SIG-M5 treated with dmso at 0.1 percent for 504 hours (cell line): ENCODE measurements at regions not wholly inside any gene's neighbourhood (a gene's known extent, or its start where the extent isn't known, plus 50 kb on each side); places are given as distances from the start of the nearest gene placed in this dataset.

ENCODE experiments used
- DNase-seq: peaks from one replicate; lab custom pipeline; 2025; ENCODE audit not compliant: unreplicated experiment; lab: John Stamatoyannopoulos, UW

DNA sequence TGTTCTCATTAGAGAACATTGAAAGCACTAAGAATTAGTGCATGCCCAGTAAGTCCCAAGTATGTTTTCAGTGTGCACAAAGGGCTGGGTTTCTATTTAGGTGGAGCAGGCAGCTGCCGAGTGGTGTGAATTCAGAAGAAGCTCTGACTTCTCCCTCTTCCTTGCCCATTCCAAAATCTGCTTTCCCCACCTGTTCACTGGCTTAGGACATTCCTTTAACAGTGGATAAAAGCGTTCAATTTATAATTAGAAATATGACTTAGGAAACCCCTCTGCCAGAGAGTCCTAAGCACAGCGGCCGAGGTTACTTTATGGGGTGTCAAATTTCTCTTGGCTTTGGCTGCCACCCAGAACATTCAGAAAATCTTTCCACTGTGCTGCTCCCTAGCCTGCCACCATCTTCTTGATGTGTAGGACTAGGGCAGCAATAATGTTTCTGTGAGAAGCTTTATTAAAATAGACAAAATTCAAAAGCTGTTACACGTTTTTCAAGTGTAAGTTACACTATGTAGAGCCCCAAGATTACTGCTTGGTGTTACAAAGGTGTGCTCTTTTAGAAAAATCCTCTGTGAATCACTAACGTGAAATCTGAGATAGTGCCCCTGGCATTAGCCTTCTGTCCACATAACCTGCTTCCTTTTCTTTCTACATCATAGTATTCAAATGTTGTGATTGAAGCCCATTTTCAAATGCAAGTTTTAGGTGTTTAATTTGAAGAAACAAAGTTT lies 191.6 kb upstream of the ANKRD50 start:
- peak; percentile 13 for DNase-seq

DNA sequence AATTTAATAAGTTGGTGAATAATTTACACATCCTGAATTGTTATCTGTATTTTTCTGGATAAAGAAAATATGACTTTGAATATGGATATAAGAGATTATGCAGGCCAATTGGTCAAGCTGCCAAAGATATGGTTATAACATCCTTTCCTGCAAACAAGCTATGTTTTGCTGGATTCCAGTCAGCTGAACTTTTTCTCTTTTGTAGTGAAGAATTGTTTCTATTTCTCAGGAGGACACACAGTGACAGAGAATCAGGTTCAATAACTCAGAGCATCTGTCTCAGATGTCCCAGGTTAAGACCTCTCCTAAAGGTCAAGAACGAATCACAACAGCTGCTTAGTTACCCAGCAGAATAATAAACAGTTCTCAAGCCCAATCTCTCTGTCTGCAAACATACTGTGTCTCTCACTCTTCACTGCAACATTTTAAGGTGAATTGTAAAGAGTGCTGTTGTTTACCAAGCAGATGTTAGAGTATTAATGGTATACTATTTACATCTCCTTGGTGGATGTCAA lies 189.5 kb upstream of the ANKRD50 start:
- no peak for DNase-seq

DNA sequence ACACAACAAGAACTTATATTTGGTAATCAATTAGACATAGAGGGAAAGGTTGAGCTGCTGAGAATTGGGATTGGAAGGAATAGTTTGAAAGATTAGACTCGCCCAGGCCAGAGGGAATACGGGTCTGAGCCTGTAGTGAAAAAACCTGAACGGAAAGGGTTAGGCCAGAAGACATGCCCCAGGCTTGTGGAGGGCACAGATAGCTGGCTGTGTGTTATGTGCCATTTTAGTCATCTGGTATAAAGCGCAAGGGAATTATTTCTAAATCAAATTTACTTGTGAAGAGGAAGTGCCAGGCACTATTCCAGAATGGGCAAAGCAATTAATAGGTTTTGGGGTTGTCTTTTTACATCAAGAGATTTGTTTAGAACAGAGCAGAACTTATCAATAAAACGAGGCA lies 187.5 kb upstream of the ANKRD50 start:
- DNase-seq: no peak

DNA sequence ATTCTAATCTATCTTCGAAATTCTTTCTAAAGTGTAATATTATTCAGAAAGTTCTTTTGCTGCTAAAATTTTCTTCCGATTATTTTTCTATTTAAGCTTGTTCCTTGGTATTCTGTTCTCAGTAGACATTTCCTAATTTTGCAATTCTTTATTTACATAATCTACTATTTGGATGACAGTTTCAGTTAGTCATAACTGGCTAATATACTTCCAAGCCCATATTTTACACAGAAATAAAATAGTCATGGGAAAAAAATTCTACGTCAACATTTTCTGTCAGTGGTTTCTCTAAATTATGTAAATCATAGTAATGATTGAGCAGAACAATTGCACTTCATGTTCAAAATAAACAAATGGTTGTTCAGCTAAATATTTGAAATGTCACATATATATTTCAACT lies 178.0 kb upstream of the ANKRD50 start:
- no peak for DNase-seq

DNA sequence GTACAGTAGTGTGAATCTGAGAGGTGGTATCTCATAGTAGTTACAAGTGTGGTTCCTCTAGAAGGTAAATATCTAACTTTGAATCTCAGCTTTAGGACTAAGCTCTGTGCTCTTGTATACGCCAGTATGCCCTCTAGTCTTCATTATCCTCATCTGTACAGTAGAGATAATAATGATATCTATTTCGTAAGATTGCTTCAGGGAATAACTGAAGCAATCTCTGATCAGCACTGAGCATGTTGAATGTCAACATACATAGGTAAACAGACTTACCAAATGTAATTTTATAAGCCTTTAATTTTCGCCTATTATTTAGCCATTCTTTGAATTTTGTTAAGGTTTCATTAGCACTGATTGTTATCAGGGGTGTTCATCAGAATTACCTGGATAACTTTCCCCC lies 175.2 kb upstream of the ANKRD50 start:
- no peak for DNase-seq

DNA sequence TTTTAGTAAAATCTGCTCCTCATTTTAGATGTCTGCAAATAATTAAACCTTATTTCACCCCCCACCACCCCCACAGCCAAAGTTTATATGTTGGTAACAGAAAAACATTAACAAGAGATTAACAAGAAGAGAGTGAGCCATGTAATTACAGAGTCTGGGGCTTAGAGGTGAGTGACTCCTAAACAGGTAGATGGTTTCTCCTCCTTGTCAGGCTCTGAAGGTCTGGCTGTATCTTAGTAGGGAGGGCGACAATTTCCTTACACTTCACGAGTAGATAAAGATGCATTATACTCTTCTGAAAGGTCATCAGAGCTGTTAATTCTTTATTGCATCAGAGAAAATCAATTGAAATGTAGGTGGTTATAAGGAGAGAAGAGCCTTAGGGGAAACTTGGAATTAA lies 171.8 kb upstream of the ANKRD50 start:
- DNase-seq: no peak

DNA sequence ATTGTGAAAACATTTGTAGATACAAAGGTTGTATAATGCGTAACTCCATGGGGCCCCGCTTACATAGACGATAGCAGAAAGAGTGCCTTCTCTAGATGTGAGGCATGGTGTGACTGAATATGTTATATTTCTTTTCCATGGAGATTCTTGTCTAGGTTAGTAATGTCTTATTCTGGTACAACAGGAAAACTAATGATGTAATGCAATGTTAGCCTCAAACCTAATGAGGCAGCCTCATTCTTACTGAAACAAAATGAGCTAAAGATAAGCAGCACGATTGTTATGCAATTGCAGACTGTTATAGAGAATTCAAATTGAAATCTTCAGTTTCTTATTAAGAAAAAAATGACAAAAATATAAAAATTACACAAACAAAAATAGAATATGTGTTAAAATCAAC lies 171.1 kb upstream of the ANKRD50 start:
- no peak for DNase-seq

DNA sequence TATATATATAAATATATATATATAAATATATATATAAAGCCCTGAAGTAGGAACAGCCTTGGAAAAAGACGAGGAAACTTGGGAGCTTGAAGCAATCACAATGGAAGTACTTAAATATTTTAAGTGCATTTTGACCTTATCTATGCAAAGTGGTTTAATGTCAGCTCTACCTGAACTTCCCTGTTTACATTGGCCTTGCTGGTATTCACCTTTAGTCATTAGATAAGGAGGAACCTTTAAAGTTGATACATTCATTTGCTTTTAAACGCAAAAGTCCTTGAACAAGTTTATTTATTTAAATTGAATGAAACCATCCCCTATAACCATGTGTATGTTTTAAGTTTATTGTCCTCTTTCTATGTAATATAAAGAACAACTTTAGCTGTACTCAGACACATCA lies 166.7 kb upstream of the ANKRD50 start:
- DNase-seq: no peak

DNA sequence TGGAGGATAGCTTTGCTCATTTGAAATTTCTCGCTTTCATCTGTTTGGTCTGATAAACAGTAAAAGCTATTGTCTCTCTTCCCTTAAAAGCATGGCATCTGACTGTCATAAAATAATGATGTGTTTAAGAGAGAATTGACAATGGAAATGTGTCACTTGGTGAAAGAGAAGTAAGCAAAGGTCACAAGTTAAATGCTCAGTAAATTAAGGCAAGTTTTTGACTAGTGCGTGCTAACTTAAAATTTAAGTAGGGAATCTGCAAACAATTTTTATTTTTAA lies 161.6 kb upstream of the ANKRD50 start:
- no peak for DNase-seq

DNA sequence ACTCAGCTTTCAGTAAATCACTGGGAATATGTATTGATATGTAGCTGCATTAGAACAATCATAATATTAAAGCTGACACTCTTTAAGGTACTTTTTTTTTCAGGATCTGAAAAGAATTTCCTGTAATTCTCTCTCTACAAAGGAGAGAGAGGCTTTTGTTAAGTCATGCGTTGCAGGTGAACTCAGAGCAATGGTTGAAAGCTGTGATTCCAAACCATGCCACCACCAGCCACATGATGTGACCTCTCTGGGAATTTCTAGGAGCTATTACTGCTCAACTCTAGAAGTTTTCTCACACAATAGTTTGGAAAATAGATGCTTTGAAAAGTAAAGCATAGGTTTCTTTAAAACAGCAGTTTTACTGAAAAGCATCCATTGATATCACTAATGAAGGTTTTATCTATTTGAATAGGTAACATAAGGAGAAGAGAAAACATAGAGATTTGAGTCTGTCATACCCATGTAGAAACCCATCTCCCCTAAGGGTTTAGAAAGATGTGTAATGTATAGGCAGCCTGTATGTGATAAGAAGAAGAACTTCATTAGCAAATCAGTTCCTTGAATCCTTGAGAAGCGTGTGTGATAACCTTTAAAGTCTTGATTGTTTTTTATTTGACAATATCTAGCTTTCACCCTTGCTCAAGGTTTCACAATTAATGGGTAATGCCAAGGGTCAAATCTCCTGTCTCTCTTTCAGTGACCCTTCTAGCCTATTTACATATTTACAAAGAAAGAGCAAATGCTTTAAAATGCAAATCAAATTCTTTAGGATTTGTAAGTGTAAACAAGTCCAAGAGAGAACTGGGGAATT lies 161.0 kb upstream of the ANKRD50 start:
- no peak for DNase-seq

DNA sequence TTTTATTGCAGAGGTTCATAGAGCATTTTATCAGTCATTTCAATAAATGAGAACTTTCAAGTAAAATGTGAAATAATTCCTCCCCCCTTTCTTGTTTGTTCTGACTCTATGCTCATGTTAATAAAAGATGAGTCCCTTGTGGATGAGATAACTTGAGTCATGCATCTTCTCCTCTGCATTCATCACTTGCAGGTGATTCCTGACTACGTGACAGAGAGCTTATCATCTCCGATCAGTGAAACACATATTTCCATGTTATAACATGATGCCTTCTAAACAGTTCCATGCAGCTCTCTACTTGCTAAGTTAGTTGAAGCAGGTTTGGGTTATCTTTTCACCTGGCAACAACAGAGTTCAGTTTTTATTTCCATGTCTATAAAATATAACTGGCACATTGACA lies 160.1 kb upstream of the ANKRD50 start:
- DNase-seq: no peak

DNA sequence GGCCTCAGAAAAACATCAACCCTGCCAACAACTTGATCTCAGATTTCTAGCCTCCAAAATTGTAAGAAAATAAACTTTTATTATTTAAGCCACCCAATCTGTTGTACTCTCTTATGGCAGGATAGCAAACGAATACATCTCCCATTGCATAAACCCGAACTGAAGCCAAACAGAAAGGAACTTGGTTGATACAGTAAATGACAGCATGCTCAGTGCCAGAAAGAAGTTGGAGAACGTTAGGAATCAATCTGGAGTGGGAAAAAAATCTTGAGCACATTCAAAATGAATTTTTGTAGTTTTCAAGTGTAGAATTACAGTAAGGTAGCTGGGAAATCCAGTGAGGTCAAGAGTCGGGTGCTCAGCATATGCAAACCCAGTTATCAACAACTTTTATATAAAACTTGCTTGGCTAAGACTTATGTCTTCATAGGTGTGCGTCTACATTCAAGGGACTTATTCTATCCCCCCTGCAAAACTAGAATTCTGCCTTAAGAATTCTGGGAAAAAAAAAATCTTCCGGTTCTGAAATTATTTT lies 157.5 kb upstream of the ANKRD50 start:
- no peak for DNase-seq

DNA sequence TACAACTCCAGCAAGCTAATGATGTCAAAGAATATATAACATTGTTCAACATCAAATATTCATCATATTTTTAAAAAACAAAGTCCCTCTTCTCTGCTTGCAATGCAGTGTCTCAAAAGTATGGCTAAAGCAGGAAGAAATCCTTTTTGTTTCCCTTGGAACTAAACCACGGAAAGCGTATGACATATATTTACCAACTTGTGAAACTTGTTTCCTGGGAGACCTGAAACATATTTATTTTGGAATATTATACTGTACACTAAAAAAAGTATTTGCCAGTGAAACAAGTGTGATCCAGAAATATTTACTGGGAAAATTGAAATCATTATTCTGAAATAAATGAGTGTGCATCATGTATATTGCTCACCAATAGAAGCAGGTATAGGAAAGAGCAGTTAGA lies 156.0 kb upstream of the ANKRD50 start:
- DNase-seq: no peak

DNA sequence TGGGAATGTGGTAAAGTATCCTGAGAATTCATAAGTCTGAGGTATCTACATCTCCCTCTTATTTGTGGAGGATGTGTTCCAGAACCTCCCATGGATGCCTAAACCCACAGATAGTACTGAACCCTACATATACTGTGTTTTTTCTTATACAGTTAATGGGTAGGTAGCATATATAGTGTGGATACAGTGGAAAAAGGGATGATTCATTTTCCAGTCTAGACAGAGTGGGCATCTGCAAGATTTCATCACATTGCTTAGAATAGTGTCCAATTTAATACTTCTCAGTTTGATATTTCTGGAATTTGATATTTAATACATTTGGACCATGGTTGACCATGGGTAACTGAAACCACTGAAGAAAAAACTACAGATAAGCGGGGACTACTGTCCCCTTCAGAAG lies 155.0 kb upstream of the ANKRD50 start:
- no peak for DNase-seq

DNA sequence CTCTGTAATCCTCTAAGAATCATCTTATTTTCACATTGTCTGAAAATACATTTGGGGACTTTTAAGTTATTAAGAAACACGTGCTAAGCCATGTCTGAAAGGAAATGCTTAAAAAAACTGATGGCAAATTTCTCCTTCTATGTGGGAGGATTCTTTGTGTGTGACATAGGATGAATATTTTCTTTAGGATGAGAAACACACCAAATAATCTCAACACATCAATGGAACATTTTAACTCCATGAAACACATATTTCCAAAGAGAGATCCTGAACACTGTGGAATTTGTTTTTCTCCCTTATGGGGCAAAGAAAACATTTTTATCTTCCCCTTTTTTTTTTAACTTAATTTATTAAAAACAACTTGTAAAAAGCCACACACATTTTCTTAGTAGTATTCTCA lies 153.8 kb upstream of the ANKRD50 start:
- DNase-seq: no peak

DNA sequence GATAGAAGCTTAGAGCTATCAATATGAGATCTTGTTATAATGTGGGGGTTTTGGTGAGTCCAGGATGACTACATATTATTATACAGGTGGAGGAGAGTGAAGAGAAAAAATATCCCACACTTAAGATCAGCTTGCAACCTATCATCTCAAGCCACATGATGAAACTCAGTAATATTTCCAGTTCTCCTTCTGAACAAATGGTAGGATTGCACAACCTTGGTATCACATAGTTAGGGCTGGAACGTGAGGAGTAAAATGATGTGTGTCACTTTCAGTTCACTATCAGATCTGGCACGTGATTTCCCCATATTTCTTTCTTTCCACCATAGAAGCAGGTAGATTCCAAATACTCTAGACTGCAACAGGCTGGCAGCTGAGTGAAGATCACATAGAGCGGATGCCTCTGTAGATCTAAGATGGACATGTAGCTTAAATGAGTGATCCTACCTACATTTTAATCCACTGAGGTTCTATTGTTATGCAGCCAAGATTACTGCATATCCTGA lies 150.6 kb upstream of the ANKRD50 start:
- DNase-seq: peak; percentile 79

DNA sequence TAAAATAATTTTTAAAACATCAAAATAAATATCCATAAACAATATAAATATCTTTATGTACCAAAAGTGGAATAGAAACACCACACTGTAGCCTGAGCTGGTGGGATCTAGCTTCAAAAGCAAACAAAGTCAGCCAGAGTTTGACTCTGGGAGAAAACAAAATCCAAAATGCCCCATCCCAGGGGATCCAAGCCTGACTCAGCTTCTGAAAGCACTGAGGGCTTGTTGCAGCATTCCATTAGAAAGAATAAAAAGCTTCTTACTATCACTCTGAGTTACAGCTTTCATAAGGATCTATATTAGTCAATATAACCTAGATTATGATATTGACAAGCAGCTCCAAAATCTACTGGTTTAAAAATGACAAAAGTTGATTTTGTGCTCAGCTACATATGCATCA lies 149.7 kb upstream of the ANKRD50 start:
- no peak for DNase-seq

DNA sequence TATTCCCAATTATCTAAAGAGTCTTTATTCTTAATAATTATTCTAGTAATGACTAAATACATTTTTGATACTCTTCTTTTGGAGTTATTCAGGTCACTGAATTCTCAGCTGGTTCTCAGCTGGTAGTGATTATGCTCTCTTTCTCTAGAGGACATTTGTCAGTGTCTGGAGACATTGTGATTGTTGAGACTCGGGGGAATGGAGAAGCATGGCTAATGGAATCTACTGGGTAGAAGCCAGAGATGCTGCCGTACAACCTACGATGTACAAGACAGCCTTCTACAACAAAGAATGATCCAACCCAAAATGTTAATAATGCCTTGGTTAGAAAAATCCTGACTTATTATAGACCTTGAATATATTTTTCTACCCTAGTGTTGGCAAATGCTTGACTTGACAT lies 149.2 kb upstream of the ANKRD50 start:
- DNase-seq: no peak

DNA sequence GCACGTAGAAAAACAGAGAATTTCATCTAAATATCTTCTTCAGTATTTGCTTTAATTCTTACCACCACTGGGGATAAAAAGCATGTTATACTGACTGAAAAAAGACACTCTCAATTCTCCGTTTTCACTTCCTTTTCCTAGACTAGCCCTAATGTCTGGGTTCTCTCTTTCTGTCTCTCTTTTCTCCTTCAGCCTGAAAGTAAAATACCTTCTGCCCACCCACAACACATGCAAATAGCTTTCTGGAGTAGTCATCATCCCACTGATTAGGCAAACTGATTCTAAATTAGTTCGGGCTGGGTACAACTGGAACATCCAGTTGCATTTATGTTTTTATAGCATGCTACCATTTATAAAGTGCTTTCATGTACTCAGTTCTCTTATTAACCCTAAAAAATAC lies 142.4 kb upstream of the ANKRD50 start:
- DNase-seq: peak; percentile 62

DNA sequence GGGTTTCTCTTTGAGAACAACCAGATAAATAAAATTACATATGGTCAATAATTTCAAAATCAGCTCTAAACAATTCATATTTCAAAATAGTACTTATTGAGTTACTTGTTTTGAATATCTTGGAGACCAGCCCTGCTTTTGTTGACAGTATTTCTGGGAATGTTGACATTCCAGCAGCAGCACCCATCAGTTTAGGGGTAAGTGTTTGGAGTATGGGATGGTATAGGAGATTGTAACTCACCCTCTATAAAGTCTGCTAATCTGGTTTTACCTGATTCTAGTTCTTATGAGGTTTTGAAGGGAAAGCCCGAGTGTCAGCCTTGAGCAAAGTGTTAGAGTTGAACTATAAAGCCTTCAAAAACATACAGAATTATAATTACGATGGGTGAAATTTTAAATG lies 139.2 kb upstream of the ANKRD50 start:
- DNase-seq: peak; percentile 38

DNA sequence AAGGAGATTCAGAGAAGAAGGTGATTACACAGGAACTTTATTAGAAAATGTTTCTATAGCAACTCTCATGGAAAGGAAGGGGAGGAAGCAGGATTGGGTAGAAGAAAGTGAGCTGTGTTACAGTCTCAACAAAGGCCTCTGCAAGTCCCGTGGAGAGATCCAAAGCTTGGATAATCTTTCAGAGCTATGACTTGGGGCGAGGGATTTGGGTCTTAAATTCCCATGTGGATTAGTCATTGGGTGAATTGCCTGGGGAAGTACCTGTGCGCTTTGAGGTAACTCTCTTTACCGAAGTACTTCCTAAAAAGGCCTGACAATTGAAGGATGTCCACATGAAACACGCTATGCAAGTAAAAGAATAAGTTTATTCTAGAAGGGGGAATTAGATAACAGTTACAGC lies 133.8 kb upstream of the ANKRD50 start:
- DNase-seq: no peak

DNA sequence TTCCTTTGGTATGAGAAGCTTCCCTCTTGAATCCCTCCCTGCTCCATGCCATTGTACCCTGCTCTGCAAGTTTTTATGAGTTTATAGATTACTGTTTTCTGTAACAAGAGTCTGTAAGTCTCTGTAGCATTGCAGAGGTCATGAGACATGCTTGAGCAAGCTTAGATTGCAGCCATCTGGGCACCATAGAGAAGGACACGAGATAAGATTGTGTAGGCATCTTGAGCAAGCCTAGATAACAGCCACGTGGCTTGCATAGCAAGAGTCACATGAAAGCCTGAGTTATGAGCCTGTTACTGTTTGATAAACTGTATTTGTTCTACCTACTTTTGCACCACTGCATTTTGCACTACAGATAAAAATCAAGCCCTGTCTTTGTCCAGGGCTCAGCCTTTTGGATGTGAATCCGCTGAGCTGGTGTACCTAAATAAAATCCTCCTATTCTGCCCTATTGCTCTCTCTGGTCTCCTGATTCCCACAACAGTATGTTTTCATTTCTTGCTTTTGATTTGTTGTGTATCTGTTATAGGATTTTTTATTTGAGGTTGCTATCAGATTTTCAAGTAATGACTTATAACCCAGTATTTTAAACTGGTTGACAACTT lies 127.4 kb upstream of the ANKRD50 start:
- DNase-seq: no peak
